ENCODE measurements at regions not wholly inside any gene's neighbourhood (a gene's known extent, or its start where the extent isn't known, plus 50 kb on each side); places are given as distances from the start of the nearest gene placed in this dataset.

DNA sequence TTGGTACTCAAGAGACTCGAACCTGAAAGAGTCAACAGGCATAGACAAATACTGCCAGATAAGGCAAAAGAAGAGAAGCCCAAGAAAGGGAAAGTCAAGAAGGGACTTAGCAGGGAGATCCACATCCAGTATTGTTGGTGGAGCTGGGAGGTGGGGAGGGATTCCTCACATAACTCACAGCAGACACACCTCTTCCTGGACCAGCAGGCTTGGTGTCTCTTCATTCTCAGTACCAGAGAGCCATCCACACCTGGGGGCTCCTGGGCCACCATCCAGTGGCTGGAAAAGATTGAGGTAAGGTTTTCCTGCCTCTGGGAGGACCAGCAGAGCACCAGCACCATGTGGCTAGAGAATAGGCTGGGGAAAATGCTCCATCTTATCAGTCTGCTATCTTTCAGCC, 161.6 kb upstream of the SESN3 start:
- no peaks in the 10 kb centered on the region for H3K9me2 ChIP-seq
- no peak overlapping the region for H3K27ac ChIP-seq (ENCODE audit: low read depth in 2 of 2, low read length in 1 of 2)
- H2AFZ ChIP-seq (ENCODE audit: low read depth) = no peak overlapping the region
- H3K4me2 ChIP-seq = no peak overlapping the region
- no peaks in the 10 kb centered on the region for H3K36me3 ChIP-seq (replicated peaks in 1 of 2; ENCODE audit: control insufficient read depth in 1 of 2, insufficient read depth in 2 of 2, low read length in 1 of 2)
- no peaks in the 10 kb centered on the region; a peak in 1 of 4 replicates for H3K4me1 ChIP-seq (ENCODE audit: control insufficient read depth in 1 of 2, insufficient read depth in 2 of 2, low read depth in 1 of 2, low read length in 1 of 2)
- no peak overlapping the region for H3K9ac ChIP-seq
- H3F3A ChIP-seq (replicated peaks; ENCODE audit: insufficient read depth) = no peaks in the 10 kb centered on the region
- H3K79me2 ChIP-seq (ENCODE audit: insufficient read depth) = no peaks in the 10 kb centered on the region
- ChIA-PET CTCF (no interaction called here), POLR2A (no interaction called here)
- DNase-seq = no peak
- no peaks in the 10 kb centered on the region for H4K20me1 ChIP-seq (ENCODE audit: insufficient read depth)
- H3K9me3 ChIP-seq = no peaks in the 10 kb centered on the region
- TF ChIP-seq ELF1 (IDR thresholded peaks at IDR 0.05) (no peak), FOSL2 (IDR thresholded peaks at IDR 0.05; ENCODE audit: borderline replicate concordance, low read depth) (no peak), JUND (IDR thresholded peaks at IDR 0.05) (no peak), GATA2 (CRISPR knock-in tag; IDR thresholded peaks at IDR 0.05) (no peak)
- TF ChIP-seq, protein P1, sequence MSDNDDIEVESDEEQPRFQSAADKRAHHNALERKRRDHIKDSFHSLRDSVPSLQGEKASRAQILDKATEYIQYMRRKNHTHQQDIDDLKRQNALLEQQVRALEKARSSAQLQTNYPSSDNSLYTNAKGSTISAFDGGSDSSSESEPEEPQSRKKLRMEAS (IDR thresholded peaks at IDR 0.05; ENCODE audit: low read depth) = no peak
- 12% methylated on average over 1 of the region's 1 CpG for WGBS (ENCODE audit: low lambda C conversion rate)
- H3K4me3 ChIP-seq (ENCODE audit: low read depth in 2 of 2, low read length in 1 of 2) = no peak overlapping the region
- H3K27me3 ChIP-seq (ENCODE audit: insufficient read depth) = no peaks in the 10 kb centered on the region

DNA sequence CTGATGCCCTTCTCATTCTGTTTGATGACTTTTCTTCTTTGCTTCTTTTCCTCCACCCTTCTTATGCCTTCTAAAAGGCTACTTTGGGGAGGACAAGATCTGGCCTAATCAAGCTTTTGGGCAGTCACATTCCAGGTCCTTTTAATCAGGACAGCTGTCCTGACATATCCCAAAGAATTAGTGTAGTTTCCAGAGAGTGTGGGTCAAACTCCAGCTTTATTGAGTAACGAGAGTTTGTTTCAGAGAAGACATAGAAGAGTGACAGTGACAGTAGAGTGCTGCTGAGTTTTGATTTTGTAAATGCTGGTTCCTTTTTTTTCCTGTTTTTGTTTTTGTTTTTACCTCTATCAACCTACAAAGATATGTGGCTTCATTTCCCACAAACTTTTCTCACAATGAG, 158.4 kb upstream of the SESN3 start:
- Histone ChIP-seq H3K4me1 (ENCODE audit: control insufficient read depth in 1 of 2, insufficient read depth in 2 of 2, low read depth in 1 of 2, low read length in 1 of 2) (no peaks in the 10 kb centered on the region; a peak in 1 of 4 replicates), H3K9me3 (no peaks in the 10 kb centered on the region), H3K9ac (no peak overlapping the region), H3K36me3 (replicated peaks in 1 of 2; ENCODE audit: control insufficient read depth in 1 of 2, insufficient read depth in 2 of 2, low read length in 1 of 2) (no peaks in the 10 kb centered on the region), H3F3A (replicated peaks; ENCODE audit: insufficient read depth) (no peaks in the 10 kb centered on the region), H4K20me1 (ENCODE audit: insufficient read depth) (no peaks in the 10 kb centered on the region), H3K4me3 (ENCODE audit: low read depth in 2 of 2, low read length in 1 of 2) (no peak overlapping the region), H3K79me2 (ENCODE audit: insufficient read depth) (no peaks in the 10 kb centered on the region), H3K27me3 (ENCODE audit: insufficient read depth) (no peaks in the 10 kb centered on the region), H2AFZ (ENCODE audit: low read depth) (no peak overlapping the region), H3K27ac (ENCODE audit: low read depth in 2 of 2, low read length in 1 of 2) (no peak overlapping the region), H3K4me2 (no peak overlapping the region), H3K9me2 (no peaks in the 10 kb centered on the region)
- ChIA-PET POLR2A (no interaction called here), CTCF (no interaction called here)
- WGBS (ENCODE audit: low lambda C conversion rate) = 17% methylated on average over 1 of the region's 1 CpG
- no peak for DNase-seq
- TF ChIP-seq, protein P2, sequence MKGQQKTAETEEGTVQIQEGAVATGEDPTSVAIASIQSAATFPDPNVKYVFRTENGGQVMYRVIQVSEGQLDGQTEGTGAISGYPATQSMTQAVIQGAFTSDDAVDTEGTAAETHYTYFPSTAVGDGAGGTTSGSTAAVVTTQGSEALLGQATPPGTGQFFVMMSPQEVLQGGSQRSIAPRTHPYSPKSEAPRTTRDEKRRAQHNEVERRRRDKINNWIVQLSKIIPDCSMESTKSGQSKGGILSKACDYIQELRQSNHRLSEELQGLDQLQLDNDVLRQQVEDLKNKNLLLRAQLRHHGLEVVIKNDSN (IDR thresholded peaks at IDR 0.05; ENCODE audit: borderline replicate concordance, low read depth) = no peak
- TF ChIP-seq MXI1 (IDR thresholded peaks at IDR 0.05; ENCODE audit: low read depth, low read length) (no peak), TCF12 (IDR thresholded peaks at IDR 0.05) (no peak), ELF1 (IDR thresholded peaks at IDR 0.05) (no peak), GABPA (IDR thresholded peaks at IDR 0.05; ENCODE audit: low read depth) (no peak), POLR2AphosphoS5 (IDR thresholded peaks at IDR 0.05; ENCODE audit: low read depth, low read length) (no peak), GATA2 (CRISPR knock-in tag; IDR thresholded peaks at IDR 0.05) (no peak)
- TF ChIP-seq, protein P3, sequence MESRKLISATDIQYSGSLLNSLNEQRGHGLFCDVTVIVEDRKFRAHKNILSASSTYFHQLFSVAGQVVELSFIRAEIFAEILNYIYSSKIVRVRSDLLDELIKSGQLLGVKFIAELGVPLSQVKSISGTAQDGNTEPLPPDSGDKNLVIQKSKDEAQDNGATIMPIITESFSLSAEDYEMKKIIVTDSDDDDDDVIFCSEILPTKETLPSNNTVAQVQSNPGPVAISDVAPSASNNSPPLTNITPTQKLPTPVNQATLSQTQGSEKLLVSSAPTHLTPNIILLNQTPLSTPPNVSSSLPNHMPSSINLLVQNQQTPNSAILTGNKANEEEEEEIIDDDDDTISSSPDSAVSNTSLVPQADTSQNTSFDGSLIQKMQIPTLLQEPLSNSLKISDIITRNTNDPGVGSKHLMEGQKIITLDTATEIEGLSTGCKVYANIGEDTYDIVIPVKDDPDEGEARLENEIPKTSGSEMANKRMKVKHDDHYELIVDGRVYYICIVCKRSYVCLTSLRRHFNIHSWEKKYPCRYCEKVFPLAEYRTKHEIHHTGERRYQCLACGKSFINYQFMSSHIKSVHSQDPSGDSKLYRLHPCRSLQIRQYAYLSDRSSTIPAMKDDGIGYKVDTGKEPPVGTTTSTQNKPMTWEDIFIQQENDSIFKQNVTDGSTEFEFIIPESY (IDR thresholded peaks at IDR 0.05; ENCODE audit: borderline replicate concordance, low read depth) = no peak
